ENCODE measurements at regions not wholly inside any gene's neighbourhood (a gene's known extent, or its start where the extent isn't known, plus 50 kb on each side); places are given as distances from the start of the nearest gene placed in this dataset.

- TF ChIP-seq STAT1 (IDR thresholded peaks at IDR 0.05; ENCODE audit: unreplicated experiment) (no peak), NANOG (IDR thresholded peaks at IDR 0.05; ENCODE audit: borderline replicate concordance) (no peak), EZH2 (IDR thresholded peaks at IDR 0.05; ENCODE audit: low read depth, unreplicated experiment) (no peak), ZNF114 (CRISPR knock-in tag; IDR thresholded peaks at IDR 0.05) (no peak), ETS1 (IDR thresholded peaks at IDR 0.05) (no peak), EZH2phosphoT487 (IDR thresholded peaks at IDR 0.05; ENCODE audit: unreplicated experiment) (no peak), POLR2AphosphoS5 (IDR thresholded peaks at IDR 0.05; ENCODE audit: low read depth) (no peak), REST (IDR thresholded peaks at IDR 0.05; ENCODE audit: unreplicated experiment) (no peak)
These were observed 455.9 kb downstream of the ENC1 start (continued) for GRCh38 chr5:74184649-74185048.

DNA sequence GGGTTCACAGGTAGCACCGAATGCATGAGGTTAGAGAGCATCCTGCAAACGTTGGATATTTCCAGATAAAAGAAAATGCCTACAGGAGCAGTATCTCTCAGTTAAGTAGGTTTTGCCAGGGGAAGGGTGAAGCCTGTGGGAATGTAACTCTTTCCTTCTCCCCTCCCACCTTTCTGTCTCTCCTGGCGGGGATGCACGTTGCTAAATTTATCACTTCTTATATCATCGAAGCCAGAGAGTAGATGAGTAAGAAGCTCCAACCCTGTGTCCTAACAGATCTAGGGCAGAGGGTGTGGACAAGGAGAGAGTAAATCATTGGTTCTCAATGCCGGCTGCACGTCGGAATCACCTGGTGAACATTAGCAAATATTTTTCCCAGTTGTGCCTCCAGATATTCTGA, 457.5 kb downstream of the ENC1 start:
- ATAC-seq (no peak), DNase-seq (ENCODE audit: low spot score) (no peak)
- Mint-ChIP-seq H3K27ac (no peak overlapping the region), H3K9me3 (no peaks in the 10 kb centered on the region), H3K36me3 (ENCODE audit: low read depth) (no peaks in the 10 kb centered on the region), H3K4me1 (peaks cover 9% of the 10 kb centered on the region; the same call in 2 of the 3 replicates), H3K27me3 (ENCODE audit: insufficient read depth, low read depth, poor library complexity) (peaks cover 2% of the 10 kb centered on the region), H3K4me3 (no peak overlapping the region)
- peaks cover 4% of the 10 kb centered on the region for H3K9me2 ChIP-seq (ENCODE audit: insufficient read depth)
- H3K79me2 ChIP-seq (replicated peaks; ENCODE audit: insufficient read depth), result no peaks in the 10 kb centered on the region
- H3F3A ChIP-seq (replicated peaks; ENCODE audit: low read depth), result no peaks in the 10 kb centered on the region
- no peak overlapping the region for H3K27ac ChIP-seq (ENCODE audit: low read depth)
- no peaks in the 10 kb centered on the region for H4K20me1 ChIP-seq (replicated peaks; ENCODE audit: insufficient read depth)
- no peak overlapping the region for H3K4me3 ChIP-seq
- no peaks in the 10 kb centered on the region for H3K4me1 ChIP-seq (ENCODE audit: insufficient read depth)
- H2AFZ ChIP-seq, result no peak overlapping the region
- no peaks in the 10 kb centered on the region for H3K27me3 ChIP-seq (ENCODE audit: insufficient read depth)
- no peaks in the 10 kb centered on the region for H3K36me3 ChIP-seq (ENCODE audit: insufficient read depth)
- H3K4me2 ChIP-seq, result no peak overlapping the region
- TF ChIP-seq EZH2phosphoT487 (IDR thresholded peaks at IDR 0.05; ENCODE audit: unreplicated experiment), result no peak
- TF ChIP-seq JUNB (IDR thresholded peaks at IDR 0.05; ENCODE audit: unreplicated experiment), result no peak
- TF ChIP-seq STAT1 (IDR thresholded peaks at IDR 0.05; ENCODE audit: unreplicated experiment), result no peak
- TF ChIP-seq POLR2AphosphoS5 (IDR thresholded peaks at IDR 0.05; ENCODE audit: low read depth), result no peak
- TF ChIP-seq ETS1 (IDR thresholded peaks at IDR 0.05), result no peak
- TF ChIP-seq, protein P1, sequence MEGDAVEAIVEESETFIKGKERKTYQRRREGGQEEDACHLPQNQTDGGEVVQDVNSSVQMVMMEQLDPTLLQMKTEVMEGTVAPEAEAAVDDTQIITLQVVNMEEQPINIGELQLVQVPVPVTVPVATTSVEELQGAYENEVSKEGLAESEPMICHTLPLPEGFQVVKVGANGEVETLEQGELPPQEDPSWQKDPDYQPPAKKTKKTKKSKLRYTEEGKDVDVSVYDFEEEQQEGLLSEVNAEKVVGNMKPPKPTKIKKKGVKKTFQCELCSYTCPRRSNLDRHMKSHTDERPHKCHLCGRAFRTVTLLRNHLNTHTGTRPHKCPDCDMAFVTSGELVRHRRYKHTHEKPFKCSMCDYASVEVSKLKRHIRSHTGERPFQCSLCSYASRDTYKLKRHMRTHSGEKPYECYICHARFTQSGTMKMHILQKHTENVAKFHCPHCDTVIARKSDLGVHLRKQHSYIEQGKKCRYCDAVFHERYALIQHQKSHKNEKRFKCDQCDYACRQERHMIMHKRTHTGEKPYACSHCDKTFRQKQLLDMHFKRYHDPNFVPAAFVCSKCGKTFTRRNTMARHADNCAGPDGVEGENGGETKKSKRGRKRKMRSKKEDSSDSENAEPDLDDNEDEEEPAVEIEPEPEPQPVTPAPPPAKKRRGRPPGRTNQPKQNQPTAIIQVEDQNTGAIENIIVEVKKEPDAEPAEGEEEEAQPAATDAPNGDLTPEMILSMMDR (conservative IDR thresholded peaks at IDR 0.05; ENCODE audit: low read depth in 2 of 2), result no peak
- no peak for TF ChIP-seq ZNF462 (CRISPR knock-in tag; IDR thresholded peaks at IDR 0.05)
- TF ChIP-seq EZH2 (IDR thresholded peaks at IDR 0.05; ENCODE audit: low read depth, unreplicated experiment), result no peak
- TF ChIP-seq ZNF114 (CRISPR knock-in tag; IDR thresholded peaks at IDR 0.05), result no peak

Data from GM23338 (cell line).